KBM-7 (cell line): ENCODE measurements at regions not wholly inside any gene's neighbourhood (a gene's known extent, or its start where the extent isn't known, plus 50 kb on each side); places are given as distances from the start of the nearest gene placed in this dataset.

Experiments
- DNase-seq: peaks from one replicate; pipeline ENCODE4 v3.0.0-alpha.2; 2015
- in situ Hi-C: fragments of 300-500 bp; cut with MboI; formaldehyde crosslinking; loops from 2 replicates; pipeline ENCODE4 v1.14.3; 2020; ENCODE audit warnings: low sequenced_read_pairs, low pct_unique_long_range_greater_than_20kb, mixed read lengths

GRCh38 chr18:65568866-65569265, 181.9 kb upstream of the CDH7 start:
- in situ Hi-C loops: no loop called here
- DNase-seq: no peak

- no peak for DNase-seq
- in situ Hi-C loops: no loop called here
Observed at GRCh38 chr18:65567372-65567771, 183.4 kb upstream of the CDH7 start.

GRCh38 chr18:65548316-65548715, 202.5 kb upstream of the CDH7 start:
- no peak for DNase-seq
- in situ Hi-C loops: no loop called here

- in situ Hi-C loops: no loop called here
- no peak for DNase-seq
Observed at GRCh38 chr18:65547046-65547445, 203.8 kb upstream of the CDH7 start.

- DNase-seq: no peak
- in situ Hi-C loops: no loop called here
Observed at GRCh38 chr18:65544701-65545100, 206.1 kb upstream of the CDH7 start.

- in situ Hi-C loops: no loop called here
- no peak for DNase-seq
Observed at GRCh38 chr18:65527879-65528633, 222.8 kb upstream of the CDH7 start.

- no peak for DNase-seq
- in situ Hi-C loops: no loop called here
Observed at GRCh38 chr18:65526099-65526498, 224.7 kb upstream of the CDH7 start.

GRCh38 chr18:65523461-65523860, 227.4 kb upstream of the CDH7 start:
- DNase-seq: no peak

GRCh38 chr18:65522907-65523306, 227.9 kb upstream of the CDH7 start:
- in situ Hi-C loops: no loop called here
- DNase-seq: no peak

More at GRCh38 chr18:65523461-65523860, 227.4 kb upstream of the CDH7 start:
- in situ Hi-C loops: no loop called here

- in situ Hi-C loops: no loop called here
- no peak for DNase-seq
Observed at GRCh38 chr18:65516209-65516608, 234.6 kb upstream of the CDH7 start.

- in situ Hi-C loops: no loop called here
- no peak for DNase-seq
Observed at GRCh38 chr18:65498605-65499004, 252.2 kb upstream of the CDH7 start.

- no peak for DNase-seq
- in situ Hi-C loops: no loop called here
Observed at GRCh38 chr18:65487569-65487968, 263.2 kb upstream of the CDH7 start.

GRCh38 chr18:65477455-65477854, 273.4 kb upstream of the CDH7 start:
- no peak for DNase-seq
- in situ Hi-C loops: no loop called here

GRCh38 chr18:65468881-65469280, 281.9 kb upstream of the CDH7 start:
- in situ Hi-C loops: no loop called here
- DNase-seq: no peak

GRCh38 chr18:65464361-65464760, 286.5 kb upstream of the CDH7 start:
- in situ Hi-C loops: no loop called here

GRCh38 chr18:65459741-65460140, 291.1 kb upstream of the CDH7 start:
- in situ Hi-C loops: no loop called here
- DNase-seq: no peak

More at GRCh38 chr18:65464361-65464760, 286.5 kb upstream of the CDH7 start:
- no peak for DNase-seq

- DNase-seq: no peak
- in situ Hi-C loops: no loop called here
Observed at GRCh38 chr18:65458871-65459270, 291.9 kb upstream of the CDH7 start.

GRCh38 chr18:65439188-65439587, 311.6 kb upstream of the CDH7 start:
- peak; percentile 4 for DNase-seq

GRCh38 chr18:65436430-65436829, 314.4 kb upstream of the CDH7 start:
- in situ Hi-C loops: no loop called here
- DNase-seq: no peak

More at GRCh38 chr18:65439188-65439587, 311.6 kb upstream of the CDH7 start:
- in situ Hi-C loops: no loop called here

- no peak for DNase-seq
- in situ Hi-C loops: no loop called here
Observed at GRCh38 chr18:65435534-65435933, 315.3 kb upstream of the CDH7 start.

GRCh38 chr18:65429601-65430000, 321.2 kb upstream of the CDH7 start:
- in situ Hi-C loops: no loop called here
- no peak for DNase-seq
